RCC 7860 (cell line): ENCODE measurements at regions not wholly inside any gene's neighbourhood (a gene's known extent, or its start where the extent isn't known, plus 50 kb on each side); places are given as distances from the start of the nearest gene placed in this dataset.
A peak's percentile ranks its signal among the peaks of the same experiment; 100 is the strongest.

Experiments used
- DNase-seq: peaks from one replicate; pipeline ENCODE4 v3.0.0-alpha.2; 2015; ENCODE audit warnings: low spot score
- FAIRE-seq: peaks from 2 replicates; lab custom pipeline; 2012; peaks lifted over from hg19 to GRCh38; lab: Jason Lieb, UNC

GRCh38 chr13:76043874-76044273 is 407.7 kb downstream of the LMO7 start:
- FAIRE-seq (no peak), DNase-seq (no peak)

DNA sequence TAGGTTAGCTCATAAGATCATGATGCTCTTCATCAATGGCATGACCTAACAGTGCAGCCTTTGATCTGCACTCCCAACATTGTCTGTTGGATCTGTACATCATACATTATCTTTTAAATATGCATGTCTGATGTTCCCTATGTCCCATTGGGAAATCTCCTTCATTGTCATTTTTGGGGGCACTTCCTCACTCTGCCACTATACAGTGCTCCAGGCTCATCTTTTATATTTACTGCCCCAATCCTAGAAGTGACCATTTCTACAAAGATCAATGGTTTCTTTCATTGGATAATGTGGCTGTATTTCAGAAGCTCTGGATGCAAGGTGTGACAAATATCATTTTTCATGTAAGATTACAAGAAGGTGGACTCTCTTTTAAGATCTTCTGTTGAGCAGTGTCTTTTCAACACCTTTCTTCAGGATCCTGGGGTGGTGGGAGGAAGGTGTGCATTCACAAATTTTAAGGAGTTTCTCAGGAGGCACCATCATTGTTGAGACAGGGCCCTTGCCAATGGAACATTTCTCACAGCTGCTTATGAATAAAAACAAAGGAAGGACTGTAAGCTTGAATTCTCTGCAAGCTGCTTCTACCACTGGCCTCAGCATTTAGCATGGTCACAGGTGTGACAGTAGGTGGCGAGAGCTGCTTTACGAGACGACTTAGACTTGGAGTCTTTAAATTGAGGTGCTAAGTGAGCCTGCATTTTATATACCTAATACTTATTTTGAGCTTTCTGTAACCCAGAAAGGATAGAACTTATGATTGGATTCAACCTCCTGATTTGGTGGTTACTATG is 403.0 kb downstream of the LMO7 start:
- FAIRE-seq (no peak), DNase-seq (no peak)

DNA sequence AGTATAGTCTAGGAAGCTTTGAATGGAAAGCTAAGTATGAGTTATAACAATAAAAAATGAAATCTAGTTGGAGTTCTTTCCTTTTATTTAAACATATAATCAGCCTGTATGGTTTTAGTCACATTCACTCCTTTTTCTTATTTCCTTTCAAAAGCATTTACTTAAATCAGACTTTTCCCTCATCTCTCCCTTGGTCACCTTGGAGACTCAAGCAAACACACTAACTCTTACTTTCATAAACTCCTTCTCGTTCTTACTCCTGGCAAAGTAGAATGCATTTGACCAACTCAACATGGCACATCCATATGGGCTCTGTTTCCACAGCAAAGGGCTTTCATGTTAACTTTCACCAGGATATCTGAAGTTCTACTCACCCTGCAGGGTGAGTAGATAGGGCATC is 400.0 kb downstream of the LMO7 start:
- DNase-seq (no peak), FAIRE-seq (no peak)

GRCh38 chr13:76035711-76036110 is 399.6 kb downstream of the LMO7 start:
- FAIRE-seq, result no peak
- no peak for DNase-seq

- no peak for FAIRE-seq
- DNase-seq, result no peak
Measured at GRCh38 chr13:76029706-76030105, 393.6 kb downstream of the LMO7 start.

GRCh38 chr13:76029088-76029487 is 393.0 kb downstream of the LMO7 start:
- DNase-seq (no peak), FAIRE-seq (no peak)

DNA sequence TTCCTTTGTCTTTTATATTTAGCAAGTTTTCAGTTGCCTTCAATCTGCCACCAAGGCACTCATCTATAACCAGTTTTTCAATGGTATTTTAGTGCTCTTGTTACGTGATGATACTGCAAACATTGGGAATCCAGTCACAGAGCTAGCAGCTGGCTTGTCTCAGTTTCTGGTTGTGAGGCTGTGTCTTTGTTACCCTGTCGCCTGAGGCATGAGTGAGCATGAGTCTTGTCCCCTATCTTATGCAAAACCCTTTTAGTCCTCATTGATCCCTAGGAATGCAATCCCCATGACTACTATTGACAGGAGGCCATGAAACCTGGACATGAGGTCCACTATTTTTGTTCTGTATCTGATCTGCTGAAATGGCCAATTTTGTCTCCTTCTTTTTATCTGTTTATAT is 391.0 kb downstream of the LMO7 start:
- no peak for FAIRE-seq

DNA sequence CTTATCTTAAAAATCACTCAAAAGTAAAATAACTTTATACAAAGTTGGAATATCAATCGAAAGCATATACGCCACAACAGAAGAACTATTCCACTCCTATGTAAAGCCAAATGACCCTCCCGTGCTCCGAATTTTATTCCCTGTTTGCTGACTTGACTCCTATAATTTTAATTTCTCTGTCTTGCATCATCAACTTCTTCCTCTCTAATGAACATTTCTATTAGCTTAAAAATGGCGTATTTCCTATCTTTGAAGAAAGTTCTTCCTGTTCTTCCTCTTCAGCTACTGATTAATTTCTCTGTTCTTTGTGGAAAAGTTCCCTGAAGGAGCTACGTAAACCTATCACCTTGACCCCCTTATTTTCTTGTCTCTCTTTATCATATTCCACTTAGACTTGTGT is 389.3 kb downstream of the LMO7 start:
- DNase-seq, result no peak
- FAIRE-seq, result no peak

More for the DNA sequence above, 391.0 kb downstream of the LMO7 start:
- DNase-seq, result no peak

GRCh38 chr13:76024151-76024550 is 388.0 kb downstream of the LMO7 start:
- no peak for DNase-seq
- FAIRE-seq, result no peak

DNA sequence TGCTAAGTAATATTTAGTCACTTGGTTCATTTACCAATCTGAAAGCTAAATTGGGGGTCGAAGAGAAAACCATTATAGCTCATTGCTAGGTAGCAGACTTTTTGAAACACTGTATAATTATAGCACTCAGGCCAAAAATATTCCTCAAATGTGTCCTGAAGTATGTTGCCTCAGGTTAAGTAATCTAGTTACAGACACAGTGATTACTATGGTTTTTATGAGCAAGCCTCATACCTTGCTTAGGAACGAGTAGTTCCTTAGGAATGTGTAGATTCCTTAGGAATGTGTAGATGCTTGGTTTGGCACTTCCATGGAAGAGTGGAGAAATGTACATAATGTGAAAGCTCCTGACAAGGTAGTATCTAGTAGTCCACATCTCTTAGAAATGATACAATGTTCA is 387.5 kb downstream of the LMO7 start:
- peak; percentile 65 for DNase-seq

DNA sequence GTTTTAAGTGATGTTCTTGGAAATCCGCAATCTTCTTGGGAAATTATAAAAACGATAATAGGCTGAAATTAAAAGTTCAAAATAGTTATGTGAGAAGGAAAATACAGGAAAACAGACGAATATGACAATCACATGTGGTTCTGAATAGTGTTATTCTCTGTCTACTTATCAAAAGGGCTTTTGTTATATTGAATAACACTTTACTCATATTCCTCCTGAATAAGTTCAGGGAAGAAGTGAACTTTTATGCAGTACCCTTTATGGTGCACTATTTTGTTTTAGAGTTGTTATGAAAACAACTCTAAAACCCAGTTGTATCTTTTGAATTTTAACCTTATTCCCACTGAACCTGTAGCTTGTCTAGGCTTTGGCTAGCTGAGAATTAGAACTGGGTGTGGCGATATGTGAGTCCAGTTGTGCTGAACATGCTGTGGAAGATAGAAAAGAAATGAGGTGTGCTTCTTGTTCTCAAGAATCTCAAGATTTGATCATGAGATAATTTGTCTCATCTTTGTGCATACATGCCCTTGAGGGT is 384.4 kb downstream of the LMO7 start:
- FAIRE-seq, result no peak
- DNase-seq, result no peak

More for the DNA sequence above, 387.5 kb downstream of the LMO7 start:
- FAIRE-seq, result no peak

- DNase-seq, result no peak
- FAIRE-seq, result no peak
Measured at GRCh38 chr13:76019421-76020044, 383.4 kb downstream of the LMO7 start.

DNA sequence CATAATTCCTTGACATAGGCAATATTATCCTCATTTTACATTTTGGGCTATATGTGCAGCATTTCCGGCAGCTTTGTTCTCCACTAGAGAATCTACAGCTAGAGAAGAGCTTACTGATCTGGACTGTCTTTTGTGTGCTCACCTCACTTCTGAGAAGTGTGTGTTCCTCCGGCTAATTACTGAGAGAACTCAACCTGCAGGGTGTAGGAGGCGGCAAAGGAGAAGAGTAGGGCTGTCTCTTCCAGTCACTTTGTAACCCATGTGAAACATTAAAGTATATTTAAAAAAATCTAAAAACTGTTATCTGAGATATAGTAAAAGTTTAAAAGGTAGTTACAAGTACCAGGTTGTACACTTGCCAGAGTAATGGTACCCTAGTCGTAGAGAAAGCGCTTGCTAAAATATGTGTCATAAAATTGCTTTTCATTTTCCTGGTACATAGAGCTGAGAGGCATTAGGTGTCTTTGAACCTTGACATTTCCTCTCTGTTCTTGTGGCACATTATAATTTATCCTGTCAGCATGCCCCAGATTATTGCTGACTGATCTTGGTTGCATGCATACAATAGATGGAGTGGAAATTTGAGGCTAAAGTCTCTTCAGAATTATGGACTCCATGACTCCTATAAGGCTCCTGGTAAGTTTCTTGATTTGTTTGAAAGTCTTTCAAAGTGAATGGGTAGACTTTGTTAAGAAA is 381.9 kb downstream of the LMO7 start:
- FAIRE-seq (no peak), DNase-seq (no peak)

DNA sequence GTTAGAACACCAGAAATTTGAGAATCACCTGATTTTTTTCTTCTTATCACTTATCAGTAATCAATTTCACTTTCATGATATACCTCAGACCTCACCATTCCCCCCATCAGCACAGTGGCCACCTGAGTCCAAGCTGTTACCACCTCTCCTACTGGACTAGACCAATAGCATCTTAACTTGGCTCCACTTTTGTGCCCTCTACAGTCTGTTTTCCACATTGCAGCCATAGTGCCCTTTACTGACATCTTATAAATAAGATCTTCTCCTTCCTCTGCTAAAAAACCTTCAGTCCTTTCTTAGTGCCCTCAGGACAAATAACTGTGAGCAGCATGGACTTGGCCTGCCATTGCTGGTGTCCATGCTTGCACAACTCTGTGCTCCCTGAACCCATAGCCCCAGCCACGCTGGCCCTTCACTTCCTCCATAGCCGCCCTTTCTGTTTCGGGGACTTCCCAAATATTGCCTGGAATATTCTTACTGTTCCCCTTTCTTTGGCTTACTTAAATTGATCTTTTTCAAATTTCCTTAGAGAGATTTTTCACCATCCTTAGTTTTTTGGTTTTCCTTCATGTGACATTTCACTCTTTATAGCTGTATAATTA is 380.8 kb downstream of the LMO7 start:
- peak; percentile 5 for DNase-seq
- FAIRE-seq, result no peak

GRCh38 chr13:76014406-76015318 is 378.5 kb downstream of the LMO7 start:
- no peak for FAIRE-seq
- no peak for DNase-seq

GRCh38 chr13:76012091-76012721 is 376.1 kb downstream of the LMO7 start:
- peak; percentile 40 for FAIRE-seq
- peak; percentile 30 for DNase-seq

DNA sequence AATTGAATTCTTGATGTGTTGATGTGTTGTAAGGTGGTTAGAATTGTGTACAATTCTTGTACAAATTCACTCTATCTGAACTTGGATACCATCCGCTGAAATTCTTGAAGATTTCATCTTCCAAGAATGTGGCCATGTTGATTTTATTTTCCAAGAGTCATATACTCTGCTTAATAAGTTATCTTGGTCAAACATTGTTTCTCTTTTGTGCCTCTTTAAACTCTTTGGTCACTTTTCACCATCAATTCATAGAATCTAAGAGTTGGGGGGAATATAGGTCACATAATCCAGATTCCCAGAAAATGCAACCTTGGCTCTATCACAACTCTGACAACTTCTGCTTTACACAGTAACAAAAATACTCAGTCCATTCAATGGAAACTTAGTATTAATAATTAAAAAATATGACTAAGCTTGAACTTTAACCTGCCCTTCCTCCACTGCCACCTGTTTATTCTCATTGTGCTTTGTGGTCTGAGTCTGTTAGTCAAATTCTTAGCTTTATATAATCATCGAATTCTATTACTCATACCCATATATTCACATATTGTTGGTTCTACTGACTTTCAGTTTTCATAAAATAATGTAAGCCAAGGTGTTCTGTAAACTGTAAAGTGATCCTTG is 373.2 kb downstream of the LMO7 start:
- DNase-seq (peak; percentile 41), FAIRE-seq (peak; percentile 58)

- DNase-seq, result no peak
- FAIRE-seq, result no peak
Measured at GRCh38 chr13:76004416-76004815, 368.3 kb downstream of the LMO7 start.

GRCh38 chr13:76000131-76000530 is 364.0 kb downstream of the LMO7 start:
- FAIRE-seq (no peak), DNase-seq (no peak)
